Mucosa of descending colon (tissue), 3 donors: ENCODE measurements at regions not wholly inside any gene's neighbourhood (a gene's known extent, or its start where the extent isn't known, plus 50 kb on each side); places are given as distances from the start of the nearest gene placed in this dataset.

Experiments used
- ATAC-seq: fragments of 200-7000 bp; cut with Tn5 transposase; one replicate; pipeline ENCODE4 v1.9.1; 2020; ENCODE audit warnings: mild to moderate bottlenecking, moderate library complexity
- DNase-seq, 3 donors: peaks; one replicate each; pipeline ENCODE4 v3.0.0-alpha.2; 2020
- H3K36me3 ChIP-seq: fragments of 200-600 bp; one replicate; pipeline ENCODE4 v1.8.0; 2021; ENCODE audit warnings: low read depth, mild to moderate bottlenecking
- H3K4me1 ChIP-seq: fragments of 200-600 bp; one replicate; pipeline ENCODE4 v1.8.0; 2021; ENCODE audit warnings: low read depth, mild to moderate bottlenecking
- H3K4me3 ChIP-seq: fragments of 200-600 bp; one replicate; pipeline ENCODE4 v1.8.0; 2021; ENCODE audit warnings: mild to moderate bottlenecking
- H3K9me3 ChIP-seq: fragments of 200-600 bp; one replicate; pipeline ENCODE4 v1.8.0; 2021; ENCODE audit warnings: mild to moderate bottlenecking
- CTCF ChIP-seq: fragments of 200-600 bp; IDR thresholded peaks from one replicate; pipeline ENCODE4 v1.8.0; 2022; ENCODE audit warnings: antibody characterized with exemption, mild to moderate bottlenecking
- intact Hi-C, 2 donors: fragments of 100-400 bp; cut with DNase I in 1 of 2; cut with micrococcal nuclease in 1 of 2; formaldehyde crosslinking; loops; one replicate each; pipeline versions ENCODE4 v1.11.0 to v1.11.1; 2022; cut with DNase I, micrococcal nuclease
- donor health status: DM: no; HTN: no; CAD: no; lungs with moderate emphysema.
- donor health status: DM: no; HTN: no; CAD: no.
- donor health status: DM: no; HTN: yes; CAD: no.

- no peak overlapping the region for H3K4me3 ChIP-seq
- DNase-seq (no peak), ATAC-seq (no peak)
- H3K36me3 ChIP-seq = no peaks in the 10 kb centered on the region
- no peaks in the 10 kb centered on the region for H3K9me3 ChIP-seq
- no peak for TF ChIP-seq CTCF
- intact Hi-C loops = no loop called here
- no peaks in the 10 kb centered on the region for H3K4me1 ChIP-seq
Observed at GRCh38 chr5:167849874-167850273, 441.6 kb upstream of the WWC1 start.

- Histone ChIP-seq H3K36me3 (no peaks in the 10 kb centered on the region), H3K4me1 (no peaks in the 10 kb centered on the region), H3K9me3 (no peaks in the 10 kb centered on the region), H3K4me3 (no peak overlapping the region)
- TF ChIP-seq CTCF = no peak
- intact Hi-C loops = no loop called here
- ATAC-seq = no peak
- DNase-seq = no peak
Observed at GRCh38 chr5:167850911-167851310, 440.5 kb upstream of the WWC1 start.

- Histone ChIP-seq H3K9me3 (no peaks in the 10 kb centered on the region), H3K4me3 (no peak overlapping the region), H3K4me1 (no peaks in the 10 kb centered on the region), H3K36me3 (no peaks in the 10 kb centered on the region)
- intact Hi-C loops = no loop called here
- no peak for DNase-seq
- no peak for ATAC-seq
- TF ChIP-seq CTCF = no peak
Observed at GRCh38 chr5:167851416-167851815, 440.0 kb upstream of the WWC1 start.

- no peak for TF ChIP-seq CTCF
- ATAC-seq (no peak), DNase-seq (no peak)
- intact Hi-C loops = no loop called here
- no peaks in the 10 kb centered on the region for H3K9me3 ChIP-seq
- no peak overlapping the region for H3K4me3 ChIP-seq
- no peaks in the 10 kb centered on the region for H3K4me1 ChIP-seq
- H3K36me3 ChIP-seq = no peaks in the 10 kb centered on the region
Observed at GRCh38 chr5:167852515-167852914, 438.9 kb upstream of the WWC1 start.

GRCh38 chr5:167853421-167853820 is 438.0 kb upstream of the WWC1 start:
- intact Hi-C loops = no loop called here
- ATAC-seq = no peak
- no peaks in the 10 kb centered on the region for H3K36me3 ChIP-seq
- TF ChIP-seq CTCF = no peak
- no peaks in the 10 kb centered on the region for H3K4me1 ChIP-seq
- no peaks in the 10 kb centered on the region for H3K9me3 ChIP-seq
- H3K4me3 ChIP-seq = no peak overlapping the region
- no peak for DNase-seq

GRCh38 chr5:167855818-167856217 is 435.6 kb upstream of the WWC1 start:
- no peak for DNase-seq
- H3K9me3 ChIP-seq = no peaks in the 10 kb centered on the region
- no peaks in the 10 kb centered on the region for H3K4me1 ChIP-seq
- no peaks in the 10 kb centered on the region for H3K36me3 ChIP-seq
- intact Hi-C loops = no loop called here
- H3K4me3 ChIP-seq = no peak overlapping the region
- no peak for ATAC-seq
- TF ChIP-seq CTCF = no peak
